ENCODE measurements at regions not wholly inside any gene's neighbourhood (a gene's known extent, or its start where the extent isn't known, plus 50 kb on each side); places are given as distances from the start of the nearest gene placed in this dataset.

DNA sequence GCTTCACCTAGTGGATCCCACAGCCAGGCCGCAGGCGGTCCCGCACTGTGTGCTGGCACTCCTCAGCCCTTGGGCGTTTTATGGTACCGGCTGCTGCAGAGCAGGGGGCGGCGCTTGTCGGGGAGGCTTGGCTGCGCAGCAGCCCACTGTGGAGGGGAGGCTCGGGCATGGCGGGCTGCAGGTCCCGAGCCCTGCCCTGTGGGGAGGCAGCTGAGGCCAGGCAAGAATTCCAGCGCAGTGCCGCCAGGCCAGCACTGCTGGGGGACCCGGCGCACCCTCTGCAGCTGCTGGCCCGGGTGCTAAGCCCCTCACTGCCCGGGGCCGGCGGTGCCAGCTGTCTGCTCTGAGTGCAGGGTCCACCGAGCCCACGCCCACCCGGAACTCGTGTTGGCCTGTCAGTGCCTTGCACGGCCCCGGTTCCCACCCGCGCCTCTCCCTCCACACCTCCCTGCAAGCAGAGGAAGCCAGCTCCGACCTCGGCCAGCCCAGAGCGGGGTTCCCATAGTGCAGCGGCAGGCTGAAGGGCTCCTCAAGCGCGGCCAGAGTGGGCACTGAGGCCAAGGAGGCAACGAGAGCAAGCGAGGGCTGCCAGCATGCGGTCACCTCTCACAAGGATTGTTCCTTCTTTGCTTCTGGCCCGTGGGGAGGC lies 435.0 kb upstream of the ATP10A start:
- Histone ChIP-seq H3F3A (ENCODE audit: insufficient read depth, low read length, poor library complexity, severe bottlenecking) (no peaks in the 10 kb centered on the region), H2AFZ (ENCODE audit: low read depth, low read length) (no peak overlapping the region), H3K27me3 (ENCODE audit: insufficient read depth, low read depth, low read length) (no peaks in the 10 kb centered on the region), H3K79me2 (replicated peaks; ENCODE audit: insufficient read depth, low read length) (no peaks in the 10 kb centered on the region), H3K9me2 (ENCODE audit: insufficient read depth, low read length) (no peaks in the 10 kb centered on the region), H3K9ac (ENCODE audit: low read length) (no peak overlapping the region), H3K4me2 (ENCODE audit: low read length) (no peak overlapping the region), H3K27ac (ENCODE audit: low read length) (no peak overlapping the region), H3K36me3 (ENCODE audit: insufficient read depth, low read length) (no peaks in the 10 kb centered on the region), H3K9me3 (ENCODE audit: low read length) (no peaks in the 10 kb centered on the region), H4K20me1 (ENCODE audit: insufficient read depth) (no peaks in the 10 kb centered on the region), H3K4me3 (ENCODE audit: low read length) (no peak overlapping the region)
- no peak for TF ChIP-seq TAF1 (IDR thresholded peaks at IDR 0.05; ENCODE audit: low read depth)

DNA sequence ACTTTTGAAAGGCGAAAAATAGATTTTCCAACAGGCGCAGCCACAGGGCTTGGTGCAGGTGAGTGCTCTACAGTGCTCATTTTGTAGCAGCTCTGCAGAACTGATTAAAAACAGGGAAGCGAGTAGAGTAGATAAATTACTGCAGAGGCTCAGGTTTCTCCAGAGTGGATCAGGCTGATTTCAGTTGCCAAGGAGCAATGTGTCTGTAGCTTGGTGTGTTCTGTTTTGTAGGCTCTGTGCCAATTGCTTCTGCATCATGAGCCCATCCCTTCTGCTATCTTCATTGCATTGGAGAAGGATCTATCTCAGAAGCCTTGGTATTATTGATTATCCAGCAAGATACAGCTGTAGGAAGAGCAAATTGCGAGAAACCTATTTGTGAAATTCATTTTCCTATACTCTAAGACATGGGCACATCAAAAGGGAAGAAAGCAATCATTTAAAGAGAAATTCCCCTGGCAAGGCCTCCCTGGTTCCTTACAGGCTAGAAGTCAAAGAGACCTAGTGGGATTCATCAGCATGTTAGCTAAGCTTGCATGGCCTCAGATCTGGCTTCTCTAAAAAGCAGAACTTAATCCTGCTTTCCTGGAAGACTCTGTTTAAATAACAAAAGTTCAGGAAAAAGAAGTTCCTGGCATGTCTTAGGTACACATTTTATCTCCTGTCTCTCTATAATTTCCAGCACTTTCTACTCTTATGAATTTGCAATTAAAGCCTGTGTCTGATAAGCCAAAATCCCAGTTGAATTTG lies 432.4 kb upstream of the ATP10A start:
- H4K20me1 ChIP-seq (ENCODE audit: insufficient read depth) = no peaks in the 10 kb centered on the region
- no peaks in the 10 kb centered on the region for H3K36me3 ChIP-seq (ENCODE audit: insufficient read depth, low read length)
- TF ChIP-seq TAF1 (IDR thresholded peaks at IDR 0.05; ENCODE audit: low read depth) = no peak
- TF ChIP-seq EZH2 (IDR thresholded peaks at IDR 0.05; ENCODE audit: borderline replicate concordance, insufficient read depth, low read length, poor library complexity, severe bottlenecking) = no peak
- TF ChIP-seq, protein P1, sequence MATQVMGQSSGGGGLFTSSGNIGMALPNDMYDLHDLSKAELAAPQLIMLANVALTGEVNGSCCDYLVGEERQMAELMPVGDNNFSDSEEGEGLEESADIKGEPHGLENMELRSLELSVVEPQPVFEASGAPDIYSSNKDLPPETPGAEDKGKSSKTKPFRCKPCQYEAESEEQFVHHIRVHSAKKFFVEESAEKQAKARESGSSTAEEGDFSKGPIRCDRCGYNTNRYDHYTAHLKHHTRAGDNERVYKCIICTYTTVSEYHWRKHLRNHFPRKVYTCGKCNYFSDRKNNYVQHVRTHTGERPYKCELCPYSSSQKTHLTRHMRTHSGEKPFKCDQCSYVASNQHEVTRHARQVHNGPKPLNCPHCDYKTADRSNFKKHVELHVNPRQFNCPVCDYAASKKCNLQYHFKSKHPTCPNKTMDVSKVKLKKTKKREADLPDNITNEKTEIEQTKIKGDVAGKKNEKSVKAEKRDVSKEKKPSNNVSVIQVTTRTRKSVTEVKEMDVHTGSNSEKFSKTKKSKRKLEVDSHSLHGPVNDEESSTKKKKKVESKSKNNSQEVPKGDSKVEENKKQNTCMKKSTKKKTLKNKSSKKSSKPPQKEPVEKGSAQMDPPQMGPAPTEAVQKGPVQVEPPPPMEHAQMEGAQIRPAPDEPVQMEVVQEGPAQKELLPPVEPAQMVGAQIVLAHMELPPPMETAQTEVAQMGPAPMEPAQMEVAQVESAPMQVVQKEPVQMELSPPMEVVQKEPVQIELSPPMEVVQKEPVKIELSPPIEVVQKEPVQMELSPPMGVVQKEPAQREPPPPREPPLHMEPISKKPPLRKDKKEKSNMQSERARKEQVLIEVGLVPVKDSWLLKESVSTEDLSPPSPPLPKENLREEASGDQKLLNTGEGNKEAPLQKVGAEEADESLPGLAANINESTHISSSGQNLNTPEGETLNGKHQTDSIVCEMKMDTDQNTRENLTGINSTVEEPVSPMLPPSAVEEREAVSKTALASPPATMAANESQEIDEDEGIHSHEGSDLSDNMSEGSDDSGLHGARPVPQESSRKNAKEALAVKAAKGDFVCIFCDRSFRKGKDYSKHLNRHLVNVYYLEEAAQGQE (IDR thresholded peaks at IDR 0.05; ENCODE audit: borderline replicate concordance) = no peak
- TF ChIP-seq, protein P2, sequence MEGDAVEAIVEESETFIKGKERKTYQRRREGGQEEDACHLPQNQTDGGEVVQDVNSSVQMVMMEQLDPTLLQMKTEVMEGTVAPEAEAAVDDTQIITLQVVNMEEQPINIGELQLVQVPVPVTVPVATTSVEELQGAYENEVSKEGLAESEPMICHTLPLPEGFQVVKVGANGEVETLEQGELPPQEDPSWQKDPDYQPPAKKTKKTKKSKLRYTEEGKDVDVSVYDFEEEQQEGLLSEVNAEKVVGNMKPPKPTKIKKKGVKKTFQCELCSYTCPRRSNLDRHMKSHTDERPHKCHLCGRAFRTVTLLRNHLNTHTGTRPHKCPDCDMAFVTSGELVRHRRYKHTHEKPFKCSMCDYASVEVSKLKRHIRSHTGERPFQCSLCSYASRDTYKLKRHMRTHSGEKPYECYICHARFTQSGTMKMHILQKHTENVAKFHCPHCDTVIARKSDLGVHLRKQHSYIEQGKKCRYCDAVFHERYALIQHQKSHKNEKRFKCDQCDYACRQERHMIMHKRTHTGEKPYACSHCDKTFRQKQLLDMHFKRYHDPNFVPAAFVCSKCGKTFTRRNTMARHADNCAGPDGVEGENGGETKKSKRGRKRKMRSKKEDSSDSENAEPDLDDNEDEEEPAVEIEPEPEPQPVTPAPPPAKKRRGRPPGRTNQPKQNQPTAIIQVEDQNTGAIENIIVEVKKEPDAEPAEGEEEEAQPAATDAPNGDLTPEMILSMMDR (IDR thresholded peaks at IDR 0.05; ENCODE audit: poor library complexity, severe bottlenecking) = no peak
- no peak for TF ChIP-seq POLR2AphosphoS5 (IDR thresholded peaks at IDR 0.05)
- TF ChIP-seq RAD21 (conservative IDR thresholded peaks at IDR 0.05) = no peak
- TF ChIP-seq SMC3 (conservative IDR thresholded peaks at IDR 0.05; ENCODE audit: poor library complexity) = no peak
- no peak for TF ChIP-seq EP300 (conservative IDR thresholded peaks at IDR 0.05; ENCODE audit: poor library complexity, severe bottlenecking)
- TF ChIP-seq MXI1 (conservative IDR thresholded peaks at IDR 0.05; ENCODE audit: poor library complexity, severe bottlenecking) = no peak
- no peaks in the 10 kb centered on the region for H3K9me3 ChIP-seq (ENCODE audit: low read length)
- no peaks in the 10 kb centered on the region for H3F3A ChIP-seq (ENCODE audit: insufficient read depth, low read length, poor library complexity, severe bottlenecking)
- no peak overlapping the region for H2AFZ ChIP-seq (ENCODE audit: low read depth, low read length)
- H3K27ac ChIP-seq (ENCODE audit: low read length) = no peak overlapping the region
- H3K4me2 ChIP-seq (ENCODE audit: low read length) = no peak overlapping the region
- no peaks in the 10 kb centered on the region for H3K9me2 ChIP-seq (ENCODE audit: insufficient read depth, low read length)
- no peak overlapping the region for H3K4me3 ChIP-seq (ENCODE audit: low read length)
- H3K27me3 ChIP-seq (ENCODE audit: insufficient read depth, low read depth, low read length) = no peaks in the 10 kb centered on the region
- no peak overlapping the region for H3K9ac ChIP-seq (ENCODE audit: low read length)
- no peaks in the 10 kb centered on the region for H3K79me2 ChIP-seq (replicated peaks; ENCODE audit: insufficient read depth, low read length)

Data from neural cell (in vitro differentiated cells).